Osteoblast (primary cell): ENCODE measurements at regions not wholly inside any gene's neighbourhood (a gene's known extent, or its start where the extent isn't known, plus 50 kb on each side); places are given as distances from the start of the nearest gene placed in this dataset.

Experiments used
- DNase-seq: peaks from one replicate; pipeline ENCODE4 v3.0.0; 2011; ENCODE audit warnings: low spot score, mixed read lengths; ENCODE audit not compliant: insufficient read length; ENCODE audit errors: missing footprints
- H2AFZ ChIP-seq: 2 replicates; pipeline ENCODE4 v1.6.0; 2011; ENCODE audit warnings: mild to moderate bottlenecking, low read length
- H3K27ac ChIP-seq: 2 replicates; pipeline ENCODE4 v1.5.1; 2011; ENCODE audit warnings: mild to moderate bottlenecking, low read depth, low read length, moderate library complexity
- H3K27me3 ChIP-seq: 2 replicates; pipeline ENCODE4 v1.6.0; 2012; ENCODE audit warnings: mild to moderate bottlenecking, control low read depth, inconsistent platforms, low read length, moderate library complexity; ENCODE audit not compliant: insufficient read depth
- H3K36me3 ChIP-seq: 2 replicates; pipeline ENCODE4 v1.5.1; 2011; ENCODE audit warnings: mild to moderate bottlenecking, low read length, control low read depth, moderate library complexity; ENCODE audit not compliant: insufficient read depth
- H3K4me1 ChIP-seq: 2 replicates; pipeline ENCODE4 v1.5.1; 2011; ENCODE audit warnings: mild to moderate bottlenecking, low read length, control low read depth, moderate library complexity; ENCODE audit not compliant: insufficient read depth
- H3K4me2 ChIP-seq: 2 replicates; pipeline ENCODE4 v1.6.0; 2011; ENCODE audit warnings: mild to moderate bottlenecking, low read length; ENCODE audit not compliant: insufficient read depth
- H3K4me3 ChIP-seq: fragments of 200-600 bp; sonication (generic); 3 replicates; pipeline ENCODE4 v1.5.1; 2012; ENCODE audit warnings: mild to moderate bottlenecking, low read length, inconsistent platforms; ENCODE audit not compliant: insufficient read depth
- H3K79me2 ChIP-seq: 2 replicates; pipeline ENCODE4 v1.6.0; 2012; ENCODE audit warnings: mild to moderate bottlenecking, low read length, control low read depth, inconsistent platforms; ENCODE audit not compliant: insufficient read depth
- H3K9me3 ChIP-seq: 2 replicates; pipeline ENCODE4 v1.5.1; 2011; ENCODE audit warnings: low read depth, low read length, control low read depth
- H4K20me1 ChIP-seq: 2 replicates; pipeline ENCODE4 v1.6.0; 2012; ENCODE audit warnings: mild to moderate bottlenecking, low read length, control low read depth; ENCODE audit not compliant: insufficient read depth
- CTCF ChIP-seq: IDR thresholded peaks from 2 replicates; pipeline ENCODE4 v1.5.1; 2011; ENCODE audit warnings: mild to moderate bottlenecking, low read depth, low read length, moderate library complexity; ENCODE audit errors: extremely low read depth

GRCh38 chr11:119989159-119989821 lies 148.6 kb downstream of the TRIM29 start:
- no peak overlapping the region for H3K27ac ChIP-seq
- no peak overlapping the region for H3K4me2 ChIP-seq
- no peaks in the 10 kb centered on the region for H3K79me2 ChIP-seq
- no peaks in the 10 kb centered on the region for H4K20me1 ChIP-seq
- no peaks in the 10 kb centered on the region for H3K4me1 ChIP-seq
- H3K36me3 ChIP-seq: no peaks in the 10 kb centered on the region
- H3K27me3 ChIP-seq: peaks cover 25% of the 10 kb centered on the region
- H3K9me3 ChIP-seq: no peaks in the 10 kb centered on the region
- DNase-seq: no peak
- H3K4me3 ChIP-seq: no peak overlapping the region
- no peak for TF ChIP-seq CTCF
- H2AFZ ChIP-seq: no peak overlapping the region

GRCh38 chr11:119985551-119985950 lies 152.4 kb downstream of the TRIM29 start:
- Histone ChIP-seq H3K4me1 (no peaks in the 10 kb centered on the region), H2AFZ (no peak overlapping the region), H3K79me2 (no peaks in the 10 kb centered on the region), H3K4me3 (no peak overlapping the region), H3K27me3 (peaks cover 24% of the 10 kb centered on the region), H3K36me3 (no peaks in the 10 kb centered on the region), H4K20me1 (no peaks in the 10 kb centered on the region), H3K4me2 (no peak overlapping the region), H3K9me3 (no peaks in the 10 kb centered on the region), H3K27ac (no peak overlapping the region)
- TF ChIP-seq CTCF: no peak
- peak; percentile 57 for DNase-seq

GRCh38 chr11:119983816-119984215 lies 154.1 kb downstream of the TRIM29 start:
- no peaks in the 10 kb centered on the region for H3K36me3 ChIP-seq
- DNase-seq: no peak
- peaks cover 24% of the 10 kb centered on the region for H3K27me3 ChIP-seq

GRCh38 chr11:119983240-119983732 lies 154.6 kb downstream of the TRIM29 start:
- no peaks in the 10 kb centered on the region for H3K36me3 ChIP-seq
- no peaks in the 10 kb centered on the region for H4K20me1 ChIP-seq
- DNase-seq: peak; percentile 62
- H3K9me3 ChIP-seq: no peaks in the 10 kb centered on the region
- TF ChIP-seq CTCF: no peak
- H3K4me2 ChIP-seq: no peak overlapping the region
- no peak overlapping the region for H2AFZ ChIP-seq
- H3K27me3 ChIP-seq: peaks cover 24% of the 10 kb centered on the region
- no peak overlapping the region for H3K27ac ChIP-seq
- no peak overlapping the region for H3K4me3 ChIP-seq
- H3K4me1 ChIP-seq: no peaks in the 10 kb centered on the region
- H3K79me2 ChIP-seq: no peaks in the 10 kb centered on the region

More at GRCh38 chr11:119983816-119984215, 154.1 kb downstream of the TRIM29 start:
- no peak for TF ChIP-seq CTCF
- H3K27ac ChIP-seq: no peak overlapping the region
- H2AFZ ChIP-seq: no peak overlapping the region
- H3K79me2 ChIP-seq: no peaks in the 10 kb centered on the region
- no peaks in the 10 kb centered on the region for H3K4me1 ChIP-seq
- H3K4me3 ChIP-seq: no peak overlapping the region
- no peaks in the 10 kb centered on the region for H3K9me3 ChIP-seq
- H4K20me1 ChIP-seq: no peaks in the 10 kb centered on the region
- H3K4me2 ChIP-seq: no peak overlapping the region
